Activated CD4-positive, alpha-beta T cell treated with anti-CD3 and anti-CD28 coated beads for 4 hours (primary cell): ENCODE measurements at regions not wholly inside any gene's neighbourhood (a gene's known extent, or its start where the extent isn't known, plus 50 kb on each side); places are given as distances from the start of the nearest gene placed in this dataset.
A peak's percentile ranks its signal among the peaks of the same experiment; 100 is the strongest.

Experiments used
- DNase-seq, 2 donors: peaks; one replicate each; pipeline ENCODE4 v3.0.0-alpha.2; 2020

DNA sequence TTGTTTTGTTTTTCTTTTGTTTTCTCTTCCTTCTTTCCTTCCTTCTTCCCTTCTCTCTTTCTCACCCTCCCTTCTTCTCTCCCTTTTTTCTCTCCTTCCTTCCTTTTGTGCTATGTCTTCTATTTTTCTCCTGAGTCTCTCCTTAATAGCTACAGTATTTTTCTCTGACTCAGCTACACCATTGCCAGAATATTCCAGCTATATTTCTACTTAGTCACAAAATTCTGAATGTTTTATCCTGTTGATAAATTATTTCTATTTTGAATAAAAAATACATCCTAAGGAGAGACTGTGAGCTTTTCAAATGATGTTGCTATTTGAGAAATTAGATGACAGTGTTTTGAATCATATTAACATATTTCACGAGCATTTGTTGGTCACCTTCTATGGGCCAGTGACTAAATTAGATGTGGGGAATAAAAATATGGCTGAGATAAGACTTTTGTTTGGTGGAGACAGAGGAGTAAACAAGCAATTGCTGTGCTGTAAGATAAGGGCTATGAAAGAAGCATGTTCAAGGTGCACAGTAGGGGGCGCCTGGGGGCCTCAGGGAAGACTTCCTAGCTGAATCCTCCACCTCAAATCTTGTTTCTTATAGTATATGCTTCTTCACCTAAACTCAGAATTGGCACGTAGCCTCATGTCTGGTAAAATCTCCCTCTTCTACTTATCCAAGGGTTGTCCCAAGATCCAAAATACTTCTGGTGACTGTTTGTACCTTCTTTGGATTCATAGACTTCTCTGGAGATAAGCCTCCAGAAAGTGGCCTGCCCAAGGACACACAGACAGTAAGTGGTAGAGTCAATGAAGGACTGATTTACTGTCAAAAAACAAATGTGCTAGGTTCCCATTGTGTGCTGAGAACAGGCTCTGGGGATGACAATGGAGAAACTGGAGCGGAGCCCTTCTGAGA lies 115.5 kb upstream of the CREB5 start:
- peak; percentile 38 to 45 for DNase-seq

DNA sequence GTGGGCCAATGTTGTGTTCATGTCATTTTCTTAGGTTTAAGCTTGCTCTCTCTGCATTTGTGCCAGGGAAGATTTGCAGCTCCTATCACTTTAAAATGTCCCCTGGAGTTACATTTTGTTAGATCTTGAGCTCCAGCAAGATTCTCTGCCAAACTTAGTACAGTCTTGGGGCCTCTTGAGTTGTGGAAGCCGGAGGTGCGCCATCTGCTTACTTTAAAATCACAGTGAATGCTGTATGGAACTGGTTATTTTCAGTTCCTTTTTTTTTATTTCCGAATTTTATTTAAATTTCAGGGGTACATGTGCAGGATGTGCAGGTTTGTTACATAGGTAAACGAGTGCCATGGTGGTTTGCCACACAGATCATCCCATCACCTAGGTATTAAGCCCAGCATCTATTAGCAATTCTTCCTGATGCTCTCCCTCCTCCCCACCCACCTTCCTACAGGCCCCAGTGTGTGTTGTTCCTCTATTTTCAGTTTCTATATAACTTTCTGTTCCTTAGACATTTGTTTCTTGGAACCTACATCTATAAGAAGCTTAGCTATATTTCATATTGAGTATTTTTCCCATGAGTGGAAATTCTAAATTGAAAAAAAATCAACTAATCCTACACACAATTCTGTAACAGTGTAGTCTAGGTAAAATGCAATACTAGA lies 114.4 kb upstream of the CREB5 start:
- DNase-seq = no peak

DNA sequence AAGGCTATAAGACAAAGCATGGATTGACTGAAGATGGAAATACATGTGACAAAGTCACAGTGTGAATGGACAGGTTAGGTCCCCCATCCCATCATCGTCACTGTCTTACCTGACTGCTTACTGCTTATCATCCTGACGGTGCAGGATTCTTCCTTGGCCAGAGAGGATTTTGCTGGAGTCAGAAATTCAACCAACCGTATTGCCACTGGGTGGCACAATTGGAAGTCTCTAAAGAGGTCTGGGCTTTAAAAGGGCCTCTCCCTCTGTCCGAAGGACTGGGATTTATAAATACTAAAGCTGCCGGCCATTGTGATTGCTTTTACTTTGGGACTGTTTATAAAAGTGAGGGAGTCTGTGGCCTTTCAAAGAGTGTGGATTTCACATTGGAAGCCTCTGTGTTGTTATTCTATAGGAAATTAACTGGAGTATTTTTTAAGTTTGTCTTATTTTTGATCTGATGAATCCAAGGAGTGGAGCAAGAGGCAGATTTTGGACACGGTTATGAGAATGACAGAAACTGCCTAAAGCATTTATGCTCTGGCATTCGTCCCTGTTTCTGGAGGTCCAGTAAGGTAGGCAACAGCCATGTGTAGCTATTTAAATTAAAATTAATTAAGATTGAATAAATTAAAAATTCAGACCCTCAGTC lies 113.3 kb upstream of the CREB5 start:
- no peak for DNase-seq

DNA sequence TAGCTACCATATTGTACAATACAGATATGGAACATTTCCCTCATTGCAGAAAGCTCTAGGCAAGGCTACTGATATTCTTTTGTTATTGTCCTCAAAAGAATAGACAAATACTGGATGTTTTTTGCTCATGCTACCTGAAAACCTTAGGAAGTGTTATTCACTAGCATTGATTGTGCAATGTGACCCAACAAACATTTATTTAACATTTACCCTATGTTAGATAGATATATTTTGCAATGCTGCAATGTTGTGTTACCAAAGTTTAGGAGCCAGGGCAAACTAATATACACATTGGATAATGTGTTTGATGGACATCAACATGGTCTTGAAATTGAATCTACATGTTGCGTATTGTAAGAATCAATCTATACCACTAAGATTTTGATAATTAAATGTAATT lies 112.8 kb upstream of the CREB5 start:
- DNase-seq = no peak

DNA sequence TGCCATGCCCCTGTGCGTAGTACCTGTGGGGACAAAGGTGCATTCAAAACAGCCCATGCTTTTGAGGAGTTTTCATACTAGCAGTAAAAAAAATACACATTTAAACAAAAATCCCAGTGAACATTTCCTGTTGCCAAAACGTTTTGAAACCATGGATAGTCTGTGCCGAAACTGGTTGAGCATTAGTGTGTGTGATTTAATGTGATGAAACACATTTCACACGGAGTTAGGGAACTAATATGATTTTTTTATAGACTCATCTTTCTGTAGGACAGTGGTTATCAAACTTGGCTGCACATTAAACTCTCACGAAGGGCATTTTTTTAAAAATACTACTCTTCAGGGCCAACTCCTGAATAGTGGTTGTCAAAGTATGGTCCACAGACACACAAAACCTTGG lies 111.8 kb upstream of the CREB5 start:
- no peak for DNase-seq

DNA sequence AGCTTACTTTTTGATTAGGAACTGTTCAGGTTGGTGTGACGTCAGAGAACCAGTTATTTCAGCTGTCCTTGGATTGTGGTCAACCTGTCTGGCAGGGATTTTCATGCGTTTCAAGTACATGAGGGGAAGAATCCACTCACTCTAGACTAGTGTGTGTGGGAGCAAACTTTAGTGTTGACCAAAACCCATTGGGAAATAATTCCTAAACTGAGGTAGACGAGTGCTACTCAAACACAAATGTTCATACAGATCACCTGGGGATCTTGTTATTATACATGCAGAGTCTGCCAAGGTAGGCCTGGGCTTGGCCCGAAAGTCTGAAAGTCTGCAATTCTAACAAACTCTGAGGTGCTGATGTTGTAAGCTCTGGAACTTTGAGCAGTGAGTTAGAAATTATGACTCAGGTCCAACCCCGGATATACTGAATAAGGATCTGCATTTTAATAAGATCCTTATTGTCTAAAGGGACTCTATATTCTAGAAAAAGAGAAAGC lies 111.1 kb upstream of the CREB5 start:
- DNase-seq = no peak

DNA sequence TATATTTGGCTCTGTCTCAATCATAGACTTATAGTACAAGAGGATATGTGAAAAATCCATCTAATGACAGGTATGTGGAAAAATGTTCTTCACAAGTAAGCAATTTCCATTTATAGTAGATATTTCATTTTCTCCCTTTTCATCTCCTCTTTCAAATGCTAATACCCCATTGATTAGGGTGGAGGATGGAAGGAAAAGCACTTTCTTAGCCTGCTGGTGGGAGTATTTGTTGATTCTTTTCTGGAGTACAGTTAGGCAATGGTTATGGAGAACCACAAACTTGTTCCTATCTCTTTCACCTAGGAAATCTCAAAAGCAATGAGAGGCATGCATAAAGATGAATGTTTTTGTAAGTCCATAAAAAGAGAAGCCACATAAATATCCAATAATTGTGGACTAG lies 108.0 kb upstream of the CREB5 start:
- no peak for DNase-seq

DNA sequence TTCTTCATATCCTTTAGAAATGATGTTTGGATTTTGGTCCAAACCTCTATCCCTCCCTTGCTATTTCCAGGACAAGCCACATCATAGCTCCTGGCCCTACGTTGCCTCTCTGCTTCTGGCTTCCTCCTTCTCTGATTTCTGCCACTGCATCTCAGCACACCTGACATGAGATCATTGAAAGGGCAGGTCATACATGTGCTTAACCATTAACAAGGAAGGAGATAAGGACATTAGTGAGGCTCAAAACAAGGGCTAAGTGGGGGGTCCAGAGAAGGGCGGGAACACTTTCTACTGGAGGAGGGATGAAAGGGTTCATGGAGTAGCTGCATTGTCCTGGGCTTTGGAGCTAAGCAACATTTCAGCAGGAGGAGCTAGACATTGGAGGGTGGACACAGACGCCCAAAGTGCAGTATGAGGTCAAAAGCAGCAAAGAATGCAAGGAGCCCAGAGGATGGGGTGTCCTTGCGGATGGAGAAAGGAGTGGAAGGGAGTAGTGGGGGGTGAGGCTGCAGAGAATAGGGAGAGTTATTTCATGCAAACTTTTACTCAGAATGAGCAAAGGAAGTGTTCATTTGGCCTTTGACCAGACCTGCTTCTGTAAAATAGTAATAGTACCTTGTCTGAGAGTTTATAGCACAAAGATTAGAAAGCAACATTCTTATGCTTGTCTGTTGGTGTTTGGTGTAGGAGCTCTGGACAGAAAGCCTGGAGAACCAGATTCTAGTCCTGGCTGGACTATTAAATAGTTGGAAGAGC lies 102.4 kb upstream of the CREB5 start:
- DNase-seq = no peak

DNA sequence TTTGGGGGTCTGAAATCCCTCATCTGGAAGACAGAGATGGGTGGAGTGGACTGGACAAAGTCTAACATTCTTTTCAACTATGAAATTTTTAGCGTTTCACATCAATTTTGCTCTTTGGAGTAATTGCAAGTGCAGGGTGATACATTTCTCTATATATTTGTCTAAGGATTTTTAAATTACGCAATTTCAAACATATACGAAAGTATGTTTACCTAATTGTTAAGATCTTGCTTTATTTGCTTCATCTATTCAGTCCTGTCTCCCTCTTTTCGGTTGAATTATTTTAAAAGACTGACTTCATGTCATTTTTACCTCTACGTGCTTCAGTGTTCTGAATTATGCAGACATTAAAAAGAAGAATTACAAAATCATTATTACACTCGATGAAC lies 101.9 kb upstream of the CREB5 start:
- DNase-seq = no peak

DNA sequence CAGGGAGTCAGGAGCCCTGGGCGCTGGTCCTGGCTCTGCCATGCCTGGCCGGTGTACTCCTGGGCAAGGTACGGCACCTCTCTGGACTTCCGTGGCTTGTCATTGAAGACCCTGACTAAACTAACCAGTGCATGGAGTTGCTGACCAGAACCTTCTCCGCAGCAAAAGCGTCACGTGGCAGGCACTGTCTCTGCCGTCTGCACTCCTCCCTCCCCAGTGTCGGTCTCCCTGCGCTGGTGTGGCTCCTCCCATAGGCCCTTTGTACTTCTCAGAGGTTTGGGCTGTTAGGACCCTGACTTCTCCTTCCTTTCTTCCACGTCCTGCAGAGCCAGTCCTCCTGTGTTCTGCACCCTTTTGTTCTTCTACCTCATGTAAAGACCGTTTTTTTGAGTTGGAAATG lies 100.6 kb upstream of the CREB5 start:
- DNase-seq = no peak

DNA sequence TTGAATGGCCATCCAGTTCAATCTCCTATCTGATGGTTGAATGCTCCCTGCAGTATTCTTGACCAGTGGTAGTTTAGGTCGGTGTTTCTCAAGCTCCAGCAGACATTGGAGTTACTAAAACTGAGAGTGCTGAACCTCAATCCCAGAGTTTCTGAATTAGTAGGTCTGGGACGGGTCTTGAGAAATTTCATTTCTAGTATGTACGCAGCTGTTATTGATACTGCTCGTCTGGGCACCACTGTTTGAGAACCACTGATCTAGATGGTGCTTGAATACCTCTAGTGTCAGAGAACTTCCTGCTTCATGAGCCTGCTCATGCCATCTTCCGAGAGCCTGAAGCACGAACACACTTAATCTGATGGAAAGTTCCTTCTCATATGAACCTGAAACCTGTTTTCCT lies 99.4 kb upstream of the CREB5 start:
- DNase-seq = no peak

DNA sequence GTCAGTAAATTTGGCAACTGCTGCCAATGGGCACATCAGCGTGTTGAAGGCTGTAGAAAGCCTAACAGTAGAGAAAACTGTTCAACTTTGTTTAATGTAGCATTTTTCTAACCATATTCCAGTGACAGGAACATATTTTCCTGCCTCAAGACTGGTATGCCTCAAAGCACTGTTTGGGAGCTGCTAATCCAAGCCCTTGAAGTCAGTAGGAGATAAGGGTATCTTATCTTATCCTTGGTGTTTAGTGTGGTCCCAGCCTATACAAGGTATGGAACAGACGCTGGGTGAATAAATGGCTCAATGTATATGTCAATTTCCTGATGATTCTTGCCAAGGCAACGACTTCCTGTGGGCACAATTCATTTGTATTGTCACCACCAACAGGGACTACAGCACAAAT lies 97.5 kb upstream of the CREB5 start:
- DNase-seq = no peak

DNA sequence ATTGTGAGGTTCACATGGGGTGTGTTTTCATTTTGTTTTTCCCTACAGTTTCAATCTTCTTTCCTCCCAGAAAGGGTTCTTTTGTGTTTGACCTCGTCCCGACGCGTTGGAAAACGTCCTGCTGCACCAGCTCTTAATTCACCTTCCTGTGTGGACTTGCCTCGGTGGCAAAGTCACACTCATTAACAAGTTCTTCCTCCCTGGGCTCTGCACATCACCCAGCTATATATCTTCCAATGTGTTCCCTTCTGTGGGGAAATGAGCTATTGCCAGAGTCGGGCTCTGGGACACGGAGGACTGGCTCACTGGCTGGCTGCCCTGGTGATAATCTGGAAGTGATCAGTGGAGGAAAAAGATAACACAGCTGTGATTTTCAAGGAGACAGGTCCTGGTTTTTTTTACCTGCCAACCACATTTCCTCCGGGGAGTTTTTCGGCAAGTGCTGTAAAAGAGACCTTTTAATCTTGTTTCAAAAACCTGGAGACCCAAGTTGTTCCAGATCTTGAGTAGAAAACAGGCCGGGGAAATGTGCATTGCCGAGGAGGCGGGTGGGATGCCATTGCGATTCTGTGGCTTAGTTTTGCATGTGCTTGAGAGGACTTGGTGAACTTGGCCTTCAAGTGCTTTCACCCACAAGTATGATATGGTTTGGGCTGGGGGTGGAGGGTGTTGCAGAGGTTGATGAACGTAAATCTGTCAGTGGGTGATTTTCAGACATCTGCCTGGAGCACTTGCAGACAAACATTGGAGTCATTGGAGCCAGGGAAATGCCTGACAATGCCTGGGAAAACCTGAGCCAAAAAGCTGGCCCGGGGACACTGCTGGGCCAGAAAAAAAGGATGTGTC lies 96.5 kb upstream of the CREB5 start:
- DNase-seq = no peak

DNA sequence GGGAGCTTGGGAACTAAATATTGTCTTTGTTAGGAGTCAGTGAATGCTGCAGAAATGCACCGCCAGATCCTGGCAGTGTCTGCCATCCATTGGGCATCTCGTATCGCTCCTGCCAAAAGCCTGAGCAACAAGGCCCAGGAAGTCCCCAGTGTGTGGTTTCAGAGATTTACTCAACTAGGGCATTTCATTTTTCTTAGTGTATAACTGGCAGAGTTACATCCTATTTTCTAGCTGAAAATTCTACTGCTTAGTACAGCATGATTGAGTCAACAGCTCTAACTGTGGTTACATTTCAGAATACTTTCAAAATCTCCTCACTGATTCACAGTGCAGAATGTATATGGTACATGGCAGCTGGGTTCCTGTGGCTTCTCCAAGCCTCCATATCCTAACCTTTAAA lies 95.8 kb upstream of the CREB5 start:
- DNase-seq = no peak

DNA sequence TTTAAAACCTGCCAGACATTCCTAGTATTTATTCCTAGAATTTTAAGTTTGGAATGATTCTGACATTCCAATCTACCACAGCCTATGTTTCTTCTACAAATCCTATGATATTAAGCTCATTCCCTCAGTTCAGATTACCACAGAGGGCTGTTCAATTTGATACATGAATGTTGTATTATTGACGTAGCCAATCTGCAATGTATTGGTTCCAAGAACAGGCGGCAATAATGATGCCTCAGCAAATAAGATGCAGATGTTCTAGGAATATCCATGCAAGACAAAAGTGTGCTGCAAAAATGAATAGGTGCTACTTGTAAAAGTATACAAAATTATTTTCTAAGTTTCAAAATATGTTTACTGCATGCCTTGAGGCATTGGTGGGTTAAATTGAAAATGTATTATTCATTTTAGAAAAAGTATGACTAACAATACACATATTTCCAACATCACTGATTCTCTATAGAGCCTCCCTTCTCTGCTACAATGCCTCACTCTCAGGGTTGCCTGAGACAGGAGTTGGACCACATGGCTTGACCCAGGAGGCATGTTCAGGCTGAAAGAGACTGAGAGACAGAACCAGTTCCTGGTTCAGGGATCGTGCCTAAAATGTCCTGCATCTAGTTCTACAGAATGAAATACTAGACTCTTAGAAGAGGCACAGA lies 94.1 kb upstream of the CREB5 start:
- no peak for DNase-seq

DNA sequence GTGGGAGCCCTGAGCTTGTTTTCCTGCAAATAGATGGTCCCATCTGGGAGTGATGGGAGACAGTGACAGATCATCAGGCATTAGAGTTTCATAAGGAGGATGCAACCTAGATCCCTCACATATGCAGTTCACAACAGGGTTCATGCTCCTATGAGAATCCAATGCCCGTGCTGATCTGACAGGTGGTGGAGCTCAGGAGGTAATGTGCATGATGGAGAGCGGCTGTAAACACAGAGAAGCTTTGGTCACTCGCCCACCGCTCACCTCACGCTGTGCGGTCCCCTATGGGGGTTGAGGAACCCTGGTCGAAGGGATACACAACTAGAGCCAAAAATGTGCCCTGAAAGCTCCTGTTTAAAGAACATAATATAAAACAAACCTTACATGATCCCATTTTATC lies 88.5 kb upstream of the CREB5 start:
- DNase-seq = no peak

DNA sequence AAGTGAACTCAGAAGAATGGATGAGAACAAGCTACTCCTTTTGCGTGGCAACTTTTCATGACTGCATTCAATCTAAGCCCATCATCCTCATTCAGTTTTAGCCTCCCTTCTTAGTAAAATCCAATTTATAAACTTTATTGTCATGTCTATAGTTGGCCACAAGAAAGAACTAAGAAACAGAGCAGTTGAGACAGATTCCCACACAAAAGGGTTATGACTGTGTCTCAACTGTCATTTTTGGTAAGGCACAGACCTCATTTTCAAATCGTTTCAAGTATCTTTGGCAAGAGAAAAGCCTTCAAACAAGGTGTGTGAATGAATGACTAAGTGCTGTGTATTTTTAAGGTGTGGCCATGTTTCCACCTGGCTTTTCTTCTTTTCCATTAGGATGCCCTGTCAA lies 84.2 kb upstream of the CREB5 start:
- DNase-seq = no peak

DNA sequence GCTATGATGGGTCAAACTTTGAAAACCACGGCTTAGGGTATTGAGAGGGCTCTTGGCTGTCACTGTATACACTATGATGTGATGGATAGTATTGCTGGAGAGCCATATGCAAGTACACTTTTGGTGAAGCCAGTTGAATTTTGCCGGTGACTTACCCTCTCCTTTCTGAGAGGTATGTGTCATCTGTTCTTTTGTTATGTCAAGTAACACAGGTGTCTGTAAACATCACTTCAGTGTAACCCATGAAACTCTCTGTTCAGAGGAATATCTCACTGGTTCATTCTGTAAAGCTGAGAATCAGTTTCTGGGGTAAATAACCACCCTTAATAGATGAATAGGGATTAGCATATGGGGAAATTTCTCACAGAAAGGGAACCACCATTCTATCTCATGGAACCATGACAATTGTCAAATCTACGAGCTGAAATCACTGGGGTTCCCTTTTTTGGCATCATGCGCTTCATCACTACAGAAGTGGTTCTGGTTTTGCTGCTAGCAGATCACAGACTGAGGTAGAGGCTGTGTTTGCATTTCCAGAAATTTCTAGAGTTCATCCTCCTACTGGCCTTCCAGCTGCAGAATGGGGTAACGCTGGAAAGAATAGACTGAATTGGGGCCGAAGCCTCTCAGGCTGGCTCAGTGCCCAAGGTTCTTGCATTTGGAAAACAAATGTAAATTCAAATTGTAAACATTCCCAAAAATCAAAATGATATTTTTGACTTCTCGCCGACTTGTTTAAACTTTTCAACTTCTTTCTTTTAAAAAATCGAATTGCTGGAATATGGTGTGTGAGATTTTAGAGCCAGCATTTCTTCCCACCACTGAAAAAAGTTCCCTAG lies 83.3 kb upstream of the CREB5 start:
- DNase-seq = no peak

DNA sequence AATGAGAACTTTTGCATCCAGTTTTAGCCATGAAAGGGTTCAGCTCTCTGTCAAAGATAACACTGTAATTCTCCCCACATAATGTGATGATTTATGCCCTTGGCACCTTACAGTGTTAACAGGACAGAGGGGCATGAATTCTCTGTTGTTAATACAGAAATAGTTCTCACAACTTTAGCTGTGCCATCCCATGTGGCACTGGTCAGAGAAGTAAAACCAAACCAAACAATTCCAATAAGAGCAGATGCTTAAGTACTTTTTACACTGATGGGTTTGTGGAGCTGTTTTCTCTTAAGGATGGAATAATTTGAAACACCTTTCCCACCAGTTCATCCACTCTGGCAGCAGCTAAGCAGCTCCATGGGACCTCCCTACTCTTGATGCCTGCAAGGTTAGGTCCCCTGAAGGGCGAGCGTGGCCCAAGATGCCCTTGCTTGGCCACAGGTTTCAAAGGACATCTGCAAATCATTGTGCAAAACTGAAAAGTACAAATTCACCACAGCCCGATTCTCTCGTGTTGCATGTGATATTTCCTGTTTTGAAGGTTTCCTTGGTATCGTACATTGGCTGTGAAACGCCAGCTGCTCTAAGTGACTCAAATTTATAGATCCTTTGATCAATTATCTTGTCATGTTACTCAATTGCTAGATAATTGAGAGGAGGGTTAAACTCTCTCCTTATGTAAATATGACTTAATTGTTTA lies 82.5 kb upstream of the CREB5 start:
- peak in 1 of 2 donors; percentile 2 for DNase-seq
